Keratinocyte (primary cell): ENCODE measurements at regions not wholly inside any gene's neighbourhood (a gene's known extent, or its start where the extent isn't known, plus 50 kb on each side); places are given as distances from the start of the nearest gene placed in this dataset.

Source experiments
- DNase-seq: peaks from one replicate; pipeline ENCODE4 v3.0.0-alpha.2; 2011; ENCODE audit warnings: low read depth, missing footprints, low spot score
- FAIRE-seq: peaks from 2 replicates; lab custom pipeline; 2011; peaks lifted over from hg19 to GRCh38; lab: Jason Lieb, UNC
- H2AFZ ChIP-seq: 2 replicates; pipeline ENCODE4 v1.6.0; 2012; ENCODE audit warnings: low read length, control low read depth, inconsistent platforms; ENCODE audit not compliant: control insufficient read depth
- H3K27ac ChIP-seq: 2 replicates; pipeline ENCODE4 v1.5.1; 2011; ENCODE audit warnings: low read length; ENCODE audit not compliant: control insufficient read depth, insufficient read depth
- H3K27me3 ChIP-seq: 3 replicates; pipeline ENCODE4 v1.6.0; 2011; ENCODE audit warnings: low read length; ENCODE audit not compliant: control insufficient read depth, insufficient read depth; ENCODE audit errors: extremely low read depth
- H3K36me3 ChIP-seq, 2 experiments: 2 replicates in 1 of 2; 3 replicates in 1 of 2; pipeline ENCODE4 v1.5.1; 2011; ENCODE audit warnings: low read length in 2 of 2, mild to moderate bottlenecking in 1 of 2; ENCODE audit not compliant: control insufficient read depth in 2 of 2, insufficient read depth in 2 of 2; ENCODE audit errors: extremely low read depth in 1 of 2
- H3K4me1 ChIP-seq: 3 replicates; pipeline ENCODE4 v1.5.1; 2011; ENCODE audit warnings: low read length; ENCODE audit not compliant: control insufficient read depth, insufficient read depth; ENCODE audit errors: extremely low read depth
- H3K4me2 ChIP-seq: 3 replicates; pipeline ENCODE4 v1.6.0; 2011; ENCODE audit warnings: low read depth, low read length; ENCODE audit not compliant: control insufficient read depth, insufficient read depth; ENCODE audit errors: extremely low read depth
- H3K4me3 ChIP-seq, 3 experiments: fragments of 200-600 bp in 1 of 3; sonication (generic) in 1 of 3; 2 replicates in 2 of 3; 3 replicates in 1 of 3; pipeline ENCODE4 v1.5.1; 2011 to 2016; ENCODE audit warnings: low read length in 3 of 3, mild to moderate bottlenecking in 3 of 3, control low read depth in 2 of 3, inconsistent platforms in 1 of 3, low read depth in 1 of 3, mixed read lengths in 1 of 3, mixed run types in 1 of 3, moderate library complexity in 1 of 3; ENCODE audit not compliant: control insufficient read depth in 2 of 3, insufficient read depth in 2 of 3; ENCODE audit errors: extremely low read depth in 1 of 3
- H3K79me2 ChIP-seq: 2 replicates; pipeline ENCODE4 v1.6.0; 2012; ENCODE audit warnings: low read length; ENCODE audit not compliant: control insufficient read depth, insufficient read depth
- H3K9ac ChIP-seq: 3 replicates; pipeline ENCODE4 v1.6.0; 2011; ENCODE audit warnings: low read length; ENCODE audit not compliant: control insufficient read depth, insufficient read depth; ENCODE audit errors: extremely low read depth
- H3K9me1 ChIP-seq: 3 replicates; pipeline ENCODE4 v1.6.0; 2011; ENCODE audit warnings: low read length; ENCODE audit not compliant: control insufficient read depth, insufficient read depth; ENCODE audit errors: extremely low read depth
- H3K9me3 ChIP-seq: 2 replicates; pipeline ENCODE4 v1.5.1; 2012; ENCODE audit warnings: low read depth, low read length; ENCODE audit not compliant: control insufficient read depth
- H4K20me1 ChIP-seq: 3 replicates; pipeline ENCODE4 v1.6.0; 2011; ENCODE audit warnings: low read length; ENCODE audit not compliant: control insufficient read depth, insufficient read depth; ENCODE audit errors: extremely low read depth
- CTCF ChIP-seq, 3 experiments: IDR thresholded peaks in 1 of 3; conservative IDR thresholded peaks in 1 of 3; optimal IDR thresholded peaks in 1 of 3; 2 replicates in 2 of 3; 3 replicates in 1 of 3; pipeline versions ENCODE3 to v1.5.1; 2011; ENCODE audit warnings: low read length in 3 of 3, mild to moderate bottlenecking in 3 of 3, moderate library complexity in 2 of 3, control low read depth in 1 of 3, inconsistent platforms in 1 of 3; ENCODE audit not compliant: insufficient read depth in 2 of 3; ENCODE audit errors: extremely low read depth in 1 of 3
- EZH2 ChIP-seq: IDR thresholded peaks from one replicate; pipeline ENCODE4 v1.6.1; 2012; ENCODE audit warnings: inconsistent platforms, mild to moderate bottlenecking, low read length, moderate library complexity
- dilution Hi-C: fragments of 300-500 bp; cut with MboI; formaldehyde crosslinking; loops from one replicate; pipeline ENCODE4 v1.7.0; 2020; ENCODE audit warnings: low sequenced_read_pairs; ENCODE audit not compliant: extremely low pct_ligation_motif_present

DNA sequence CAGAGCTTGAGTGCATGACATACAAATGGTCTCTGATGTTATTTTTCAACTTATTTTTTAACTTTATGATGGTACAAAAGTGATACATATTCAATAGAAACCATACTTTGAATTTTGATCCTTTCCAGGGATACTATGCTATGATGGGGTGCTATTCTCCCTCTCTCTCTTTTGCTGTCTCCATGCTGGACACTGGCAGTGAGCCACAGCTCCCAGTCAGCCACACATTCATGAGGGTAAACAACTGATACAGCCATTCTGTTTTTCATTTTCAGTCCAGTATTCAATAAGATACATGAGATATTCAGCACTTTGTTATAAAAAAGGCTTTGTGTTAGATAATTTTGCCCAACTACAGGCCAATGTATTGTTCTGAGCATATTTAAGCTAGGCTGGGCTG, 859.3 kb upstream of the KLHL29 start:
- dilution Hi-C loops, result no loop called here
- TF ChIP-seq EZH2, result no peak
- no peak for TF ChIP-seq CTCF (optimal IDR thresholded peaks at IDR 0.05 in 1 of 3, IDR thresholded peaks at IDR 0.05 in 1 of 3, conservative IDR thresholded peaks at IDR 0.05 in 1 of 3; ENCODE audit: extremely low read depth in 1 of 3, insufficient read depth in 2 of 3, low read length in 3 of 3)
- Histone ChIP-seq H3K79me2 (no peaks in the 10 kb centered on the region), H3K4me3 (no peak overlapping the region), H3K9ac (no peak overlapping the region), H3K27me3 (no peaks in the 10 kb centered on the region), H3K9me3 (no peaks in the 10 kb centered on the region), H4K20me1 (no peaks in the 10 kb centered on the region), H3K4me2 (no peak overlapping the region), H3K36me3 (no peaks in the 10 kb centered on the region), H3K27ac (no peak overlapping the region), H3K4me1 (no peaks in the 10 kb centered on the region), H3K9me1 (no peaks in the 10 kb centered on the region), H2AFZ (no peak overlapping the region)
- no peak for DNase-seq
- no peak for FAIRE-seq

- DNase-seq (no peak), FAIRE-seq (no peak)
- Histone ChIP-seq H3K79me2 (no peaks in the 10 kb centered on the region), H2AFZ (no peak overlapping the region), H4K20me1 (no peaks in the 10 kb centered on the region), H3K4me3 (no peak overlapping the region), H3K27me3 (no peaks in the 10 kb centered on the region), H3K9ac (no peak overlapping the region), H3K4me2 (no peak overlapping the region), H3K9me3 (no peaks in the 10 kb centered on the region), H3K36me3 (no peaks in the 10 kb centered on the region), H3K9me1 (no peaks in the 10 kb centered on the region), H3K27ac (no peak overlapping the region), H3K4me1 (no peaks in the 10 kb centered on the region)
- TF ChIP-seq CTCF (optimal IDR thresholded peaks at IDR 0.05 in 1 of 3, IDR thresholded peaks at IDR 0.05 in 1 of 3, conservative IDR thresholded peaks at IDR 0.05 in 1 of 3; ENCODE audit: extremely low read depth in 1 of 3, insufficient read depth in 2 of 3, low read length in 3 of 3) (no peak), EZH2 (no peak)
- dilution Hi-C loops, result no loop called here
These were observed 854.8 kb upstream of the KLHL29 start for GRCh38 chr2:22530131-22530530.
